ENCODE measurements at regions not wholly inside any gene's neighbourhood (a gene's known extent, or its start where the extent isn't known, plus 50 kb on each side); places are given as distances from the start of the nearest gene placed in this dataset.

DNA sequence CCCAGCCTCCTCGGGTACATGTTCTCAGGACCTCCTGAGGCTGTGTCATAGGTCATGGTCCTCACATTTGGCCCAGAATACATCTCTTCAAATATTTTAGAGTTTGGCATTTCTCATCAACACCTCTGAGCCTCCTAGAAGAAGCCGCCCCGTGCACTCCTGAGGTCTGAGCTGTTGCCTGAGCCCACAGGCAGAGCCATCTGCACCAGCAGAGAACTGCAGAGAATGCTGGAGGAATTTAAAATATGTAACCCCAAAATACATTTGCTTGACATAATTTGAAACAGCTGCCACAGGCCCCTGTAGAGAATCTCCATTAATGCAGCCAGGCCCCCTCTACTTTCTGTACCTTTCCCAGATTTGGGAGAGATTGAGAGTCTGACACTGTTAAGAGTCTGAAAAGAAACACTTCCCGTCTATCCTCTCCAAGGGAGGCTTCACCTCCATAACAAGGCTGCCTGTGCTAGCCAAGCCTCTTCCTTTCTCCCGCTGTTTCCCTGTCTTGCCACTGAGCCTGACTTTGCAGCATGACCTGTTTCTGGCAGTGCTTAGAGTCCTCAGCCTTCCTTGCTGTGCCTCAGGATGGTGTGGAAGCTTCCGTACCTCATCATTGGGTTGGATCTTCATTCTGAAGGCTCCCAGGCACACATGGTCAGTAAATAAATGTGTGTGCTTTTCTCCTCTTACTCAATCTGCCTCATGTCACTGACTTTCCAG, 95.4 kb upstream of the SFSWAP start:
- no peak for DNase-seq (ENCODE audit: extremely low read depth, low read depth)
- TF ChIP-seq, protein P1, sequence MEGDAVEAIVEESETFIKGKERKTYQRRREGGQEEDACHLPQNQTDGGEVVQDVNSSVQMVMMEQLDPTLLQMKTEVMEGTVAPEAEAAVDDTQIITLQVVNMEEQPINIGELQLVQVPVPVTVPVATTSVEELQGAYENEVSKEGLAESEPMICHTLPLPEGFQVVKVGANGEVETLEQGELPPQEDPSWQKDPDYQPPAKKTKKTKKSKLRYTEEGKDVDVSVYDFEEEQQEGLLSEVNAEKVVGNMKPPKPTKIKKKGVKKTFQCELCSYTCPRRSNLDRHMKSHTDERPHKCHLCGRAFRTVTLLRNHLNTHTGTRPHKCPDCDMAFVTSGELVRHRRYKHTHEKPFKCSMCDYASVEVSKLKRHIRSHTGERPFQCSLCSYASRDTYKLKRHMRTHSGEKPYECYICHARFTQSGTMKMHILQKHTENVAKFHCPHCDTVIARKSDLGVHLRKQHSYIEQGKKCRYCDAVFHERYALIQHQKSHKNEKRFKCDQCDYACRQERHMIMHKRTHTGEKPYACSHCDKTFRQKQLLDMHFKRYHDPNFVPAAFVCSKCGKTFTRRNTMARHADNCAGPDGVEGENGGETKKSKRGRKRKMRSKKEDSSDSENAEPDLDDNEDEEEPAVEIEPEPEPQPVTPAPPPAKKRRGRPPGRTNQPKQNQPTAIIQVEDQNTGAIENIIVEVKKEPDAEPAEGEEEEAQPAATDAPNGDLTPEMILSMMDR (IDR thresholded peaks at IDR 0.05; ENCODE audit: low read depth, low read length), result no peak

DNA sequence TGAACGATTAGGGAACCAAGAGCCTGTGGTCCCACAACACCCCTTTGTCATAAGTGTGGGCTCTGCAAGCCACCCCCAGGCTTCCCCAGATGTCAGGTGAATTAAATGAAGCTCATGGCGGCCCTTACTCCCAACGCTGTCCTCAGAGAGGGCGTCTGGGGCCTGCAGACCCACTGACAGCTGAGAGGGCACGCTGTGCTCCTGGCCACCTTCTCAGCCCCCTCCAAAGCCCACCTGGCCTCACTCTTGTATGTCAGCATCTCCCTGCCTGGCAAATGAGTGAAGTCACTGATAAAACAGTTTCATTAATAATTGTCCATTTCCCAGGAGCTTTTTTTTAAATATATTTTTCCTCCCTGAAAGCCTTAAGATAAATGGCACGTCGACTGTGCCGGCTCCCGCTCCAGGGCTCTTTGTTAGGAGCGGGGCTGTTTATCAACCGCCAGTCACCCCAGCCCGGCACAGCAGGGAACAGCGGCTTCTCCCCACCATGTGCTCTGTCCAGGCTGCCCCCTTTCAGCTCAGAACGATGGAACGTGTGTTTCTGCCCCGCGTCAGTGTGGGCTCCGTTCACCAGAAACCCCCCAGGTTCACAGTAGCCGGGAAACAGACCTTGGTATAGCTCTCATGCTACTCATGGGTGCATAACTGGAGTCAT, 94.7 kb upstream of the SFSWAP start:
- no peak for DNase-seq (ENCODE audit: extremely low read depth, low read depth)
- TF ChIP-seq, protein P1 (IDR thresholded peaks at IDR 0.05; ENCODE audit: low read depth, low read length), result no peak

DNA sequence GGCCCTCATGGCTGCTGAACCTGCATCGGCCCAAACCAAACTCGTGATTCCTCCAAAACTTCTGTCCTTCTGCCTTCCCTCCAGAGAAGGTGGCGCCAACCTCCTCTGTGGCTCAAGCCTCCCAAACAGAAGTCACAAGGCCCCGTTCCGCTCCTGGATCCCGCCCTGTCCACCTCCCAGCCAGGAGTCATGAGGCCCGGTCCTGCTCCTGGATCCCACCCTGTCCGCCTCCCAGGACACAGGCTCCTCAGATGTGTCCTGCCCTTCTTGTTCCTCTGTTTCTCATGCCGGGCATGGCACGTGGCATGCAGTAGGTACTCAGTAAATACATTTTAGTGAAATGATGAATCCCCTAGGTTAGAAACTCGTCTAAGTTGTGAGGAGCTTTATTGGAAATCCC, 94.2 kb upstream of the SFSWAP start:
- TF ChIP-seq, protein P1 (IDR thresholded peaks at IDR 0.05; ENCODE audit: low read depth, low read length), result no peak
- DNase-seq (ENCODE audit: extremely low read depth, low read depth), result no peak

DNA sequence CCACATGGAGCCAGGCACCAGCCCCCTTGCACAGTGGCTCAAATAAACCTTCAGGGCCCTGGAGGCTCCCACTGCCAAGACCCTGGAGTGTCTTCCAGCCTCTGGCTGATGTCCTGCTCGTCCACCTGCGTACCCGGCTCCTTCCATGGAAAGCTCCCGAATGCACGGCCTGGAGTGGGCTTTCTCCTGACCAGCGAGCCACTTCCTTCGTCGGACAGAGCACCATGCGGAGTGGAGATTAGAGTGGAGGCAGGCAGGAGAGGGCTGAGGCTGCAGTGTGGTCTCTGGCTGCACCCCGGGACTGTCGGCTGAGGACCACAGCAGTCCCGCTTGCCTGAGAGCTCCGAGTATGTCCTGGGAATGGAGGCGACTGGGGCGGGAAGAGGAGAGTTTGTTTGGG, 93.7 kb upstream of the SFSWAP start:
- TF ChIP-seq, protein P1 (IDR thresholded peaks at IDR 0.05; ENCODE audit: low read depth, low read length), result no peak
- no peak for DNase-seq (ENCODE audit: extremely low read depth, low read depth)

DNA sequence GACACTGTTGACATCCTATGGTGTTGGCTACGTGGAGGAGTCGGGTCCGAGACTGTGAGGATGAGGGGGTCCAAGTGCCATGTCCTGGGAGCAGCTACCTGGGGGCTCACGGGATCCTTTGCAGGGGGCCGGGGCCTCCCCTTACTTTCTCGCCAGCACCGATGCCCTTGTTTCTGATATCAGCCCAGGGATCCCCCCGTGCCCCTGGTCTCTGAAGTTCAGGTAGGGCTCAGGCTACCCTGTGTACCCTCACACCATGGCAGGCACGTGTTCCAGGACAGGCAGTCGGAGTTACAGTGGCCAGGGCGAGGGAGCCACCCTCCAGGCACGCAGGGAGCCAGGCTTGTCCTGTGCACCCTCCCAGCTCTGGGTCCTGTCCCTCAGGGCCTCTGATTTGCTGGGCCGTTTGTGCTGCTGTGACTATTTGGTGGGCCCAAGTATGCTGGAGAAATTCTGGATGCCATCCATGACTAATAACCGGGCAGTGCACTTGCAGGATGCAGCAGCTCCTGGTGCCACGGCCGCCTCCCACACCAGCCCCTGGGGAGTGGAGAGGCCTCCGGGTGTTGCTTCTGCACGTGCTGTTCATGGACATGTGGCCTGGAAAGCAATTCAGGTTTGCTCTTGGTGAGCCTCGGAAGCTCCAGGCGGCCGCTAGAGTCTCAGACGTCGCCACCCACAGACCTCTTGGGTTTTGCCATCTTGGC, 93.1 kb upstream of the SFSWAP start:
- TF ChIP-seq, protein P1 (IDR thresholded peaks at IDR 0.05; ENCODE audit: low read depth, low read length), result no peak
- DNase-seq (ENCODE audit: extremely low read depth, low read depth), result no peak

DNA sequence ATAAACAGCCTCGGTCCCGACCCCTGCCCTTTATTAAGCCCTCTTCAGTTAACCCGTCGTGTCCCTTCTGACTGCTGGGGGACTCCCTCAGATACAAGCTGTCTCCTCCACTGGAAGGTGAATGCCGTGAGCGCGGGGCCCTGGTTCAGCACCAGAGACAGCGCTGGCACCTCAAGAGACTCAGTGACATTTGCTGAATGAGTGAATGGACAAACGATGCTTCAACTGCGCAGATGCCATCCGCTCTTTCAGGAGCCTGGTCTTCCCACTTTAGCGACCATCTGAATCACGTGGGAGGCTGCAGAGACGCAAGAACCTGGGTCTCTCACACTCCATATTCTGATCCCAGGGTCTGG, 92.6 kb upstream of the SFSWAP start:
- TF ChIP-seq, protein P1 (IDR thresholded peaks at IDR 0.05; ENCODE audit: low read depth, low read length), result no peak
- DNase-seq (ENCODE audit: extremely low read depth, low read depth), result no peak

DNA sequence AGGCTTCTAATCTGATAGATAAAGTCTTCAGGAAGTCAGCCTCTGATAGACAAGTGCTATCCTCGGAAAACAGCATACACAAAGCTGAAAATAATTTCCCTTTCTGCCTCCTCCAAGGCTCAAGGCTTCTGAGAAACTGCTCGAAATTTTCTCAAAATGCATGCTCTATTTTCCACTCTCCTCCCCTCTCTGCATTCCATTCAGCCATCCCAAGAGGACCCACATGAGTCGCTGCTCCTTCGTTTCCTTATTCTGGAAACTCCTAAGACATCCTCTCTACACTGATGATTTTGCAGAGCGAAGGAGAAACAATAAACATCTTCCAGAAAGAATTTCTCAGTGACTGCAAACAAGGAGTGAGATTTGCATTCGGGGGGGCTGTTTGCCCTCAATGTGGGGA, 92.2 kb upstream of the SFSWAP start:
- TF ChIP-seq, protein P1 (IDR thresholded peaks at IDR 0.05; ENCODE audit: low read depth, low read length), result no peak
- no peak for DNase-seq (ENCODE audit: extremely low read depth, low read depth)
